ENCODE measurements at regions not wholly inside any gene's neighbourhood (a gene's known extent, or its start where the extent isn't known, plus 50 kb on each side); places are given as distances from the start of the nearest gene placed in this dataset.
"Not testable (repeated sequence)": the region's sequence is repeated elsewhere in the genome, so short reads cannot be mapped to it uniquely, and the experiment has no call there.

- H3K27ac ChIP-seq = no peak overlapping the region
- DNase-seq (ENCODE audit: low read depth, low spot score) = no peak
Observed at GRCh38 chr10:128567551-128567950, 441.3 kb upstream of the MKI67 start.

- DNase-seq (ENCODE audit: low read depth, low spot score) = no peak
- no peak overlapping the region for H3K27ac ChIP-seq
Observed at GRCh38 chr10:128568041-128568440, 441.8 kb upstream of the MKI67 start.

- no peak overlapping the region for H3K27ac ChIP-seq
- DNase-seq (ENCODE audit: low read depth, low spot score) = no peak
Observed at GRCh38 chr10:128568491-128568890, 442.3 kb upstream of the MKI67 start.

- DNase-seq (ENCODE audit: low read depth, low spot score) = no peak
- H3K27ac ChIP-seq = no peak overlapping the region
Observed at GRCh38 chr10:128568990-128569945, 443.0 kb upstream of the MKI67 start.

GRCh38 chr10:128570319-128570995 lies 444.2 kb upstream of the MKI67 start:
- DNase-seq (ENCODE audit: low read depth, low spot score) = no peak
- no peak overlapping the region for H3K27ac ChIP-seq

GRCh38 chr10:128571071-128571470 lies 444.8 kb upstream of the MKI67 start:
- H3K27ac ChIP-seq = no peak overlapping the region
- no peak for DNase-seq (ENCODE audit: low read depth, low spot score)

GRCh38 chr10:128571745-128572144 lies 445.5 kb upstream of the MKI67 start:
- H3K27ac ChIP-seq = no peak overlapping the region
- no peak for DNase-seq (ENCODE audit: low read depth, low spot score)

GRCh38 chr10:128572696-128573095 lies 446.5 kb upstream of the MKI67 start:
- no peak for DNase-seq (ENCODE audit: low read depth, low spot score)
- no peak overlapping the region for H3K27ac ChIP-seq

GRCh38 chr10:128573281-128573845 lies 447.1 kb upstream of the MKI67 start:
- no peak overlapping the region for H3K27ac ChIP-seq
- DNase-seq (ENCODE audit: low read depth, low spot score) = no peak

GRCh38 chr10:128573986-128574385 lies 447.8 kb upstream of the MKI67 start:
- H3K27ac ChIP-seq = no peak overlapping the region
- DNase-seq (ENCODE audit: low read depth, low spot score) = no peak

- no peak for DNase-seq (ENCODE audit: low read depth, low spot score)
- H3K27ac ChIP-seq = no peak overlapping the region
Observed at GRCh38 chr10:128574581-128575210, 448.5 kb upstream of the MKI67 start.

- no peak overlapping the region for H3K27ac ChIP-seq
- DNase-seq (ENCODE audit: low read depth, low spot score) = no peak
Observed at GRCh38 chr10:128575761-128576160, 449.5 kb upstream of the MKI67 start.

GRCh38 chr10:128576336-128576735 lies 450.1 kb upstream of the MKI67 start:
- DNase-seq (ENCODE audit: low read depth, low spot score) = no peak
- no peak overlapping the region for H3K27ac ChIP-seq

- DNase-seq (ENCODE audit: low read depth, low spot score) = no peak
- no peak overlapping the region for H3K27ac ChIP-seq
Observed at GRCh38 chr10:128576943-128577670, 450.9 kb upstream of the MKI67 start.

GRCh38 chr10:128577958-128578750 lies 451.9 kb upstream of the MKI67 start:
- no peak overlapping the region for H3K27ac ChIP-seq
- no peak for DNase-seq (ENCODE audit: low read depth, low spot score)

- no peak overlapping the region for H3K27ac ChIP-seq
- no peak for DNase-seq (ENCODE audit: low read depth, low spot score)
Observed at GRCh38 chr10:128578766-128579165, 452.5 kb upstream of the MKI67 start.

GRCh38 chr10:128579280-128579865 lies 453.1 kb upstream of the MKI67 start:
- no peak for DNase-seq (ENCODE audit: low read depth, low spot score)
- no peak overlapping the region for H3K27ac ChIP-seq

GRCh38 chr10:128579901-128580300 lies 453.7 kb upstream of the MKI67 start:
- DNase-seq (ENCODE audit: low read depth, low spot score) = no peak
- H3K27ac ChIP-seq = no peak overlapping the region

GRCh38 chr10:128583125-128583524 lies 456.9 kb upstream of the MKI67 start:
- DNase-seq (ENCODE audit: low read depth, low spot score); H3K27ac ChIP-seq: not testable (repeated sequence)
